Ectodermal cell (in vitro differentiated cells): ENCODE measurements at regions not wholly inside any gene's neighbourhood (a gene's known extent, or its start where the extent isn't known, plus 50 kb on each side); places are given as distances from the start of the nearest gene placed in this dataset.

ENCODE experiments used
- H3K27ac ChIP-seq: 2 replicates; pipeline ENCODE4 v1.7.0; 2013; ENCODE audit warnings: mild to moderate bottlenecking, low read depth, low read length; ENCODE audit not compliant: insufficient read depth, poor library complexity, severe bottlenecking
- H3K27me3 ChIP-seq: 2 replicates; pipeline ENCODE4 v1.7.0; 2013; ENCODE audit warnings: mild to moderate bottlenecking, low read length; ENCODE audit not compliant: insufficient read depth, control insufficient read depth, poor library complexity, severe bottlenecking
- H3K36me3 ChIP-seq: one replicate; pipeline ENCODE4 v1.7.0; 2013; ENCODE audit warnings: low read length; ENCODE audit not compliant: control insufficient read depth, insufficient read depth
- H3K4me1 ChIP-seq: one replicate; pipeline ENCODE4 v1.7.0; 2013; ENCODE audit warnings: low read length; ENCODE audit not compliant: control insufficient read depth, insufficient read depth
- H3K4me3 ChIP-seq: 2 replicates; pipeline ENCODE4 v1.7.0; 2013; ENCODE audit warnings: low read depth, low read length, control low read depth; ENCODE audit not compliant: insufficient read depth
- H3K9me3 ChIP-seq: 2 replicates; pipeline ENCODE4 v1.7.0; 2013; ENCODE audit warnings: mild to moderate bottlenecking, low read length, moderate library complexity; ENCODE audit not compliant: control insufficient read depth
- WGBS, 2 experiments: methylation state at CpG; one replicate each; pipeline ENCODE4 v1.1.7; 2013; ENCODE audit warnings: missing lambda C conversion rate in 2 of 2; 5-methylcytosine and 5-hydroxymethylcytosine counted together

- 87 to 96% methylated on average over 3 of the region's 3 CpGs for whole genome bisulfite sequencing, 2 experiments
- H3K4me1 ChIP-seq: no peaks in the 10 kb centered on the region
- peaks cover 9% of the 10 kb centered on the region for H3K27me3 ChIP-seq
- no peaks in the 10 kb centered on the region for H3K9me3 ChIP-seq
- H3K36me3 ChIP-seq: no peaks in the 10 kb centered on the region
- no peak overlapping the region for H3K4me3 ChIP-seq
- H3K27ac ChIP-seq: no peak overlapping the region
Observed at GRCh38 chr1:63101336-63101735, 221.0 kb upstream of the FOXD3 start.

GRCh38 chr1:63103682-63104081 is 218.7 kb upstream of the FOXD3 start:
- Histone ChIP-seq H3K27me3 (no peaks in the 10 kb centered on the region), H3K9me3 (no peaks in the 10 kb centered on the region), H3K4me3 (no peak overlapping the region), H3K27ac (no peak overlapping the region), H3K36me3 (no peaks in the 10 kb centered on the region), H3K4me1 (no peaks in the 10 kb centered on the region)
- 67 to 73% methylated on average over 1 of the region's 1 CpG for WGBS, 2 experiments

- Histone ChIP-seq H3K4me3 (no peak overlapping the region), H3K4me1 (peaks cover 6% of the 10 kb centered on the region), H3K27ac (no peak overlapping the region), H3K9me3 (no peaks in the 10 kb centered on the region), H3K27me3 (peaks cover 3% of the 10 kb centered on the region), H3K36me3 (no peaks in the 10 kb centered on the region)
- 9 to 15% methylated on average over 1 of the region's 1 CpG for WGBS, 2 experiments
Observed at GRCh38 chr1:63107066-63107465, 215.3 kb upstream of the FOXD3 start.

GRCh38 chr1:63108206-63108605 is 214.2 kb upstream of the FOXD3 start:
- Histone ChIP-seq H3K36me3 (no peaks in the 10 kb centered on the region), H3K27ac (no peak overlapping the region), H3K4me1 (peaks cover 14% of the 10 kb centered on the region), H3K27me3 (peaks cover 3% of the 10 kb centered on the region), H3K9me3 (no peaks in the 10 kb centered on the region), H3K4me3 (no peak overlapping the region)
- WGBS, 2 experiments: 67 to 100% methylated on average over 1 of the region's 1 CpG

- Histone ChIP-seq H3K4me3 (no peak overlapping the region), H3K4me1 (peaks cover 14% of the 10 kb centered on the region), H3K9me3 (no peaks in the 10 kb centered on the region), H3K36me3 (no peaks in the 10 kb centered on the region), H3K27me3 (peaks cover 3% of the 10 kb centered on the region), H3K27ac (no peak overlapping the region)
- 57 to 65% methylated on average over 4 of the region's 4 CpGs for WGBS, 2 experiments
Observed at GRCh38 chr1:63112155-63112900, 210.0 kb upstream of the FOXD3 start.

- H3K4me1 ChIP-seq: peaks cover 14% of the 10 kb centered on the region
- no peak overlapping the region for H3K27ac ChIP-seq
- 82 to 83% methylated on average over 3 of the region's 3 CpGs for WGBS, 2 experiments
- no peak overlapping the region for H3K4me3 ChIP-seq
- peaks cover 3% of the 10 kb centered on the region for H3K27me3 ChIP-seq
- H3K9me3 ChIP-seq: no peaks in the 10 kb centered on the region
- no peaks in the 10 kb centered on the region for H3K36me3 ChIP-seq
Observed at GRCh38 chr1:63115527-63115926, 206.8 kb upstream of the FOXD3 start.

GRCh38 chr1:63116016-63116415 is 206.4 kb upstream of the FOXD3 start:
- peaks cover 14% of the 10 kb centered on the region for H3K4me1 ChIP-seq
- H3K27ac ChIP-seq: no peak overlapping the region
- H3K4me3 ChIP-seq: no peak overlapping the region
- H3K9me3 ChIP-seq: no peaks in the 10 kb centered on the region
- no peaks in the 10 kb centered on the region for H3K36me3 ChIP-seq
- H3K27me3 ChIP-seq: peaks cover 3% of the 10 kb centered on the region

- Histone ChIP-seq H3K36me3 (no peaks in the 10 kb centered on the region), H3K27ac (no peak overlapping the region), H3K9me3 (no peaks in the 10 kb centered on the region), H3K4me3 (no peak overlapping the region), H3K4me1 (no peaks in the 10 kb centered on the region), H3K27me3 (peaks cover 5% of the 10 kb centered on the region)
- WGBS, 2 experiments: 84 to 95% methylated on average over 5 of the region's 5 CpGs
Observed at GRCh38 chr1:63119575-63120155, 202.7 kb upstream of the FOXD3 start.

- H3K27ac ChIP-seq: no peak overlapping the region
- peaks cover 9% of the 10 kb centered on the region for H3K27me3 ChIP-seq
- 89% methylated on average over 9 of the region's 9 CpGs for WGBS, 2 experiments
- no peaks in the 10 kb centered on the region for H3K9me3 ChIP-seq
- no peaks in the 10 kb centered on the region for H3K4me1 ChIP-seq
- H3K36me3 ChIP-seq: no peaks in the 10 kb centered on the region
- H3K4me3 ChIP-seq: no peak overlapping the region
Observed at GRCh38 chr1:63122079-63122478, 200.3 kb upstream of the FOXD3 start.

- Histone ChIP-seq H3K36me3 (no peaks in the 10 kb centered on the region), H3K27ac (no peak overlapping the region), H3K4me1 (no peaks in the 10 kb centered on the region), H3K27me3 (peaks cover 16% of the 10 kb centered on the region), H3K4me3 (no peak overlapping the region), H3K9me3 (no peaks in the 10 kb centered on the region)
- WGBS, 2 experiments: 86 to 89% methylated on average over 1 to 2 of the region's 3 CpGs
Observed at GRCh38 chr1:63124666-63125191, 197.6 kb upstream of the FOXD3 start.
